ENCODE measurements at regions not wholly inside any gene's neighbourhood (a gene's known extent, or its start where the extent isn't known, plus 50 kb on each side); places are given as distances from the start of the nearest gene placed in this dataset.

GRCh38 chr2:156199588-156199987 lies 132.9 kb downstream of the NR4A2 start:
- Mint-ChIP-seq H3K4me3 (ENCODE audit: unreplicated experiment) (no peak overlapping the region), H3K4me1 (ENCODE audit: low read depth, unreplicated experiment) (no peaks in the 10 kb centered on the region), H3K36me3 (ENCODE audit: unreplicated experiment) (no peaks in the 10 kb centered on the region), H3K9me3 (ENCODE audit: unreplicated experiment) (no peaks in the 10 kb centered on the region), H3K27me3 (ENCODE audit: unreplicated experiment) (no peaks in the 10 kb centered on the region), H3K27ac (ENCODE audit: unreplicated experiment) (no peak overlapping the region)
- no peak for DNase-seq
- TF ChIP-seq, protein P1, sequence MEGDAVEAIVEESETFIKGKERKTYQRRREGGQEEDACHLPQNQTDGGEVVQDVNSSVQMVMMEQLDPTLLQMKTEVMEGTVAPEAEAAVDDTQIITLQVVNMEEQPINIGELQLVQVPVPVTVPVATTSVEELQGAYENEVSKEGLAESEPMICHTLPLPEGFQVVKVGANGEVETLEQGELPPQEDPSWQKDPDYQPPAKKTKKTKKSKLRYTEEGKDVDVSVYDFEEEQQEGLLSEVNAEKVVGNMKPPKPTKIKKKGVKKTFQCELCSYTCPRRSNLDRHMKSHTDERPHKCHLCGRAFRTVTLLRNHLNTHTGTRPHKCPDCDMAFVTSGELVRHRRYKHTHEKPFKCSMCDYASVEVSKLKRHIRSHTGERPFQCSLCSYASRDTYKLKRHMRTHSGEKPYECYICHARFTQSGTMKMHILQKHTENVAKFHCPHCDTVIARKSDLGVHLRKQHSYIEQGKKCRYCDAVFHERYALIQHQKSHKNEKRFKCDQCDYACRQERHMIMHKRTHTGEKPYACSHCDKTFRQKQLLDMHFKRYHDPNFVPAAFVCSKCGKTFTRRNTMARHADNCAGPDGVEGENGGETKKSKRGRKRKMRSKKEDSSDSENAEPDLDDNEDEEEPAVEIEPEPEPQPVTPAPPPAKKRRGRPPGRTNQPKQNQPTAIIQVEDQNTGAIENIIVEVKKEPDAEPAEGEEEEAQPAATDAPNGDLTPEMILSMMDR (IDR thresholded peaks at IDR 0.05; ENCODE audit: partially characterized antibody, unreplicated experiment): no peak

- H3K36me3 Mint-ChIP-seq (ENCODE audit: unreplicated experiment): no peaks in the 10 kb centered on the region
- no peak for DNase-seq
- TF ChIP-seq, protein P1 (IDR thresholded peaks at IDR 0.05; ENCODE audit: partially characterized antibody, unreplicated experiment): no peak
- H3K9me3 Mint-ChIP-seq (ENCODE audit: unreplicated experiment): no peaks in the 10 kb centered on the region
- no peak overlapping the region for H3K27ac Mint-ChIP-seq (ENCODE audit: unreplicated experiment)
- no peaks in the 10 kb centered on the region for H3K4me1 Mint-ChIP-seq (ENCODE audit: low read depth, unreplicated experiment)
- H3K4me3 Mint-ChIP-seq (ENCODE audit: unreplicated experiment): no peak overlapping the region
- no peaks in the 10 kb centered on the region for H3K27me3 Mint-ChIP-seq (ENCODE audit: unreplicated experiment)
These were observed 136.5 kb downstream of the NR4A2 start for GRCh38 chr2:156196031-156196430.

GRCh38 chr2:156192468-156192867 lies 140.1 kb downstream of the NR4A2 start:
- no peaks in the 10 kb centered on the region for H3K9me3 Mint-ChIP-seq (ENCODE audit: unreplicated experiment)
- H3K36me3 Mint-ChIP-seq (ENCODE audit: unreplicated experiment): no peaks in the 10 kb centered on the region
- TF ChIP-seq, protein P1 (IDR thresholded peaks at IDR 0.05; ENCODE audit: partially characterized antibody, unreplicated experiment): no peak
- H3K27ac Mint-ChIP-seq (ENCODE audit: unreplicated experiment): no peak overlapping the region
- no peaks in the 10 kb centered on the region for H3K4me1 Mint-ChIP-seq (ENCODE audit: low read depth, unreplicated experiment)
- H3K27me3 Mint-ChIP-seq (ENCODE audit: unreplicated experiment): no peaks in the 10 kb centered on the region
- DNase-seq: no peak
- H3K4me3 Mint-ChIP-seq (ENCODE audit: unreplicated experiment): no peak overlapping the region

DNA sequence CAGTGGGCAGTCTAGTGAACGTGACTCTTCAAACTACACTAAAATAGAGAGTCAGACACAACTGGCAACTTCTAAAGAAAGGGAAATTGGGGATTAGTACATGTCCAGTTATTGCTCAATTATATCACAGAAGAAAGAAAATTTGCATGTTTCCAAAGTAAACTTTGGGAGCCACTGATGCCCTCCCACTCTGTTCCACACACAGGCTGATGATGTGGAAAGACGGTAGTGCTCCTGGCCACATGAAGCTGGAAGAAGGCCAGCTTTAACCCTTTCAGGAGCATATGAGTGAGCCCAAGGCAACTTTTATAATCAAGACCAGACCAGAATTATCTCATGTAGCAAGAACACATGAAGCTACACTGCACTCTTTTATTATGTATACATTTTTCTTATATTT lies 141.0 kb downstream of the NR4A2 start:
- H3K36me3 Mint-ChIP-seq (ENCODE audit: unreplicated experiment): no peaks in the 10 kb centered on the region
- H3K9me3 Mint-ChIP-seq (ENCODE audit: unreplicated experiment): no peaks in the 10 kb centered on the region
- TF ChIP-seq, protein P1 (IDR thresholded peaks at IDR 0.05; ENCODE audit: partially characterized antibody, unreplicated experiment): no peak
- no peaks in the 10 kb centered on the region for H3K4me1 Mint-ChIP-seq (ENCODE audit: low read depth, unreplicated experiment)
- no peaks in the 10 kb centered on the region for H3K27me3 Mint-ChIP-seq (ENCODE audit: unreplicated experiment)
- DNase-seq: no peak
- no peak overlapping the region for H3K4me3 Mint-ChIP-seq (ENCODE audit: unreplicated experiment)
- H3K27ac Mint-ChIP-seq (ENCODE audit: unreplicated experiment): no peak overlapping the region

DNA sequence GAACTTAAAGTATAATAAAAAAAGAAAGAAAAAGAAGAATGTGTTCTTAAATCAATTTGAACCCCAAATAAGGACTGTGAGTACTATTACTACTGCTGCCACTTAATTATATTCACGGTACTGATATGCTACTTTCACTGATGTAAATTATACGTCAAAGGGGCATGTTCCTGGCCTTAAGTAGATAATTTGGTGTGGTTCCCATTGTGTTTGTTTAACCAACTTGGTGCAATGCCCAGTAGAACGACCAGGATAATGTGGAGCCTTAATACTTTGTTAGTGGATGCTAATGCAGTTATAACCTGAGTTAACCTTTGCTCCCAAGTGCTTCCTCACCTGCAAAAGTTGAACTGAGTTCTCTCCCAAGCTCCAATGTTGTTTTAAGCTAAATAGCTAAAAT lies 142.0 kb downstream of the NR4A2 start:
- H3K4me1 Mint-ChIP-seq (ENCODE audit: low read depth, unreplicated experiment): no peaks in the 10 kb centered on the region
- no peak overlapping the region for H3K4me3 Mint-ChIP-seq (ENCODE audit: unreplicated experiment)
- no peaks in the 10 kb centered on the region for H3K27me3 Mint-ChIP-seq (ENCODE audit: unreplicated experiment)
- H3K9me3 Mint-ChIP-seq (ENCODE audit: unreplicated experiment): no peaks in the 10 kb centered on the region
- no peaks in the 10 kb centered on the region for H3K36me3 Mint-ChIP-seq (ENCODE audit: unreplicated experiment)
- no peak for DNase-seq
- TF ChIP-seq, protein P1 (IDR thresholded peaks at IDR 0.05; ENCODE audit: partially characterized antibody, unreplicated experiment): no peak
- H3K27ac Mint-ChIP-seq (ENCODE audit: unreplicated experiment): no peak overlapping the region

Measured in glutamatergic neuron (in vitro differentiated cells).